HG03103 (cell line): ENCODE measurements at regions not wholly inside any gene's neighbourhood (a gene's known extent, or its start where the extent isn't known, plus 50 kb on each side); places are given as distances from the start of the nearest gene placed in this dataset.

ENCODE experiments used
- ATAC-seq: cut with Tn5 transposase; IDR thresholded peaks from one replicate; pipeline ENCODE4 v1.9.1; 2021; ENCODE audit warnings: low read depth; ENCODE audit not compliant: unreplicated experiment

GRCh38 chr3:116842254-116842957, 132.8 kb downstream of the TUSC7 start:
- ATAC-seq: no peak

- ATAC-seq: no peak
Measured at GRCh38 chr3:116848248-116848829, 138.8 kb downstream of the TUSC7 start.

- no peak for ATAC-seq
Measured at GRCh38 chr3:116849261-116849688, 139.7 kb downstream of the TUSC7 start.

- ATAC-seq: no peak
Measured at GRCh38 chr3:116852803-116853202, 143.2 kb downstream of the TUSC7 start.

- ATAC-seq: no peak
Measured at GRCh38 chr3:116863270-116863770, 153.7 kb downstream of the TUSC7 start.

GRCh38 chr3:116863822-116864589, 154.4 kb downstream of the TUSC7 start:
- peak; percentile 55 for ATAC-seq

- ATAC-seq: no peak
Measured at GRCh38 chr3:116864590-116864927, 155.0 kb downstream of the TUSC7 start.

GRCh38 chr3:116870379-116870778, 160.8 kb downstream of the TUSC7 start:
- no peak for ATAC-seq

GRCh38 chr3:116871905-116872304, 162.3 kb downstream of the TUSC7 start:
- ATAC-seq: no peak

GRCh38 chr3:116872688-116873087, 163.1 kb downstream of the TUSC7 start:
- no peak for ATAC-seq

GRCh38 chr3:116873142-116873541, 163.6 kb downstream of the TUSC7 start:
- no peak for ATAC-seq

GRCh38 chr3:116877968-116878367, 168.4 kb downstream of the TUSC7 start:
- ATAC-seq: no peak

- ATAC-seq: peak; percentile 88
Measured at GRCh38 chr3:116886202-116886893, 176.8 kb downstream of the TUSC7 start.

GRCh38 chr3:116896116-116896515, 186.5 kb downstream of the TUSC7 start:
- ATAC-seq: no peak

- no peak for ATAC-seq
Measured at GRCh38 chr3:116897382-116897781, 187.8 kb downstream of the TUSC7 start.

- no peak for ATAC-seq
Measured at GRCh38 chr3:116899253-116899652, 189.7 kb downstream of the TUSC7 start.

- ATAC-seq: no peak
Measured at GRCh38 chr3:116905334-116905733, 195.8 kb downstream of the TUSC7 start.

- no peak for ATAC-seq
Measured at GRCh38 chr3:116905794-116906193, 196.2 kb downstream of the TUSC7 start.

- ATAC-seq: no peak
Measured at GRCh38 chr3:116912116-116912515, 202.5 kb downstream of the TUSC7 start.

GRCh38 chr3:116914004-116914403, 204.4 kb downstream of the TUSC7 start:
- no peak for ATAC-seq

- no peak for ATAC-seq
Measured at GRCh38 chr3:116916836-116917235, 207.3 kb downstream of the TUSC7 start.
